Gastrocnemius medialis (tissue), 4 donors: ENCODE measurements at regions not wholly inside any gene's neighbourhood (a gene's known extent, or its start where the extent isn't known, plus 50 kb on each side); places are given as distances from the start of the nearest gene placed in this dataset.

Source experiments
- ATAC-seq, 2 donors: fragments of 150-250 bp; one replicate each; pipeline ENCODE4 v1.9.1; 2016
- DNase-seq, 2 donors: peaks; one replicate each; pipeline ENCODE4 v3.0.0-alpha.2; 2019
- H3K27ac ChIP-seq, 4 donors: fragments of 200-600 bp; sonication (generic); 1 replicate in 1 of 4; 2 replicates in 3 of 4; pipeline ENCODE4 v1.5.1; 2016 to 2018; ENCODE audit warnings: mild to moderate bottlenecking in 2 of 4, moderate library complexity in 1 of 4
- H3K27me3 ChIP-seq, 3 donors: fragments of 200-600 bp; sonication (generic) in 2 of 3; 1 replicate in 1 of 3; 2 replicates in 2 of 3; pipeline versions ENCODE4 v1.5.1 to v1.6.0; 2016 to 2019; ENCODE audit warnings: mild to moderate bottlenecking in 1 of 3, moderate library complexity in 1 of 3
- H3K36me3 ChIP-seq, 2 donors: fragments of 200-600 bp; sonication (generic) in 1 of 2; one replicate each; pipeline ENCODE4 v1.5.1; 2017 to 2018
- H3K4me1 ChIP-seq, 2 donors: fragments of 200-600 bp; sonication (generic) in 1 of 2; one replicate each; pipeline ENCODE4 v1.5.1; 2016 to 2017; ENCODE audit warnings: mild to moderate bottlenecking in 2 of 2
- H3K4me3 ChIP-seq, 4 donors: fragments of 200-600 bp; sonication (generic) in 3 of 4; 1 replicate in 1 of 4; 2 replicates in 3 of 4; pipeline ENCODE4 v1.5.1; 2016 to 2019; ENCODE audit warnings: mild to moderate bottlenecking in 2 of 4
- H3K9me3 ChIP-seq, 3 donors: fragments of 200-600 bp; sonication (generic) in 2 of 3; 1 replicate in 1 of 3; 2 replicates in 2 of 3; pipeline ENCODE4 v1.5.1; 2016 to 2019
- POLR2A ChIP-seq, 2 donors: fragments of 450-650 bp; IDR thresholded peaks; one replicate each; pipeline ENCODE4 v1.6.1; 2017; ENCODE audit warnings: antibody characterized with exemption in 2 of 2, mild to moderate bottlenecking in 2 of 2, moderate library complexity in 2 of 2
- in situ Hi-C, 4 donors: fragments of 200-750 bp; cut with MboI; loops; one replicate each; pipeline versions ENCODE4 v1.15.0 to v1.8.0; 2017; ENCODE audit warnings: low sequenced_read_pairs in 4 of 4
- intact Hi-C: fragments of 100-400 bp; cut with DNase I; formaldehyde crosslinking; loops from one replicate; pipeline ENCODE4 v1.15.1; 2023; ENCODE audit warnings: low total_unique reads
- TF ChIP-seq, protein P1 (sequence below), 5 experiments: fragments of 450-650 bp in 3 of 5; fragments of 200-600 bp in 2 of 5; sonication (generic) in 2 of 5; IDR thresholded peaks in 4 of 5; conservative IDR thresholded peaks in 1 of 5; 1 replicate in 4 of 5; 2 replicates in 1 of 5; pipeline ENCODE4 v1.5.1; 2016 to 2019; ENCODE audit warnings: antibody characterized with exemption in 5 of 5, mild to moderate bottlenecking in 3 of 5, moderate library complexity in 3 of 5

- intact Hi-C loops = no loop called here
- no peaks in the 10 kb centered on the region for H3K4me1 ChIP-seq
- H3K36me3 ChIP-seq = no peaks in the 10 kb centered on the region
- H3K9me3 ChIP-seq = no peaks in the 10 kb centered on the region
- ATAC-seq (no peak), DNase-seq (no peak)
- peaks cover 0 to 4% (median 0%) of the 10 kb centered on the region in 3 donors for H3K27me3 ChIP-seq
- no peak overlapping the region for H3K27ac ChIP-seq
- H3K4me3 ChIP-seq = no peak overlapping the region
- in situ Hi-C loops = no loop called here
- TF ChIP-seq, protein P1, sequence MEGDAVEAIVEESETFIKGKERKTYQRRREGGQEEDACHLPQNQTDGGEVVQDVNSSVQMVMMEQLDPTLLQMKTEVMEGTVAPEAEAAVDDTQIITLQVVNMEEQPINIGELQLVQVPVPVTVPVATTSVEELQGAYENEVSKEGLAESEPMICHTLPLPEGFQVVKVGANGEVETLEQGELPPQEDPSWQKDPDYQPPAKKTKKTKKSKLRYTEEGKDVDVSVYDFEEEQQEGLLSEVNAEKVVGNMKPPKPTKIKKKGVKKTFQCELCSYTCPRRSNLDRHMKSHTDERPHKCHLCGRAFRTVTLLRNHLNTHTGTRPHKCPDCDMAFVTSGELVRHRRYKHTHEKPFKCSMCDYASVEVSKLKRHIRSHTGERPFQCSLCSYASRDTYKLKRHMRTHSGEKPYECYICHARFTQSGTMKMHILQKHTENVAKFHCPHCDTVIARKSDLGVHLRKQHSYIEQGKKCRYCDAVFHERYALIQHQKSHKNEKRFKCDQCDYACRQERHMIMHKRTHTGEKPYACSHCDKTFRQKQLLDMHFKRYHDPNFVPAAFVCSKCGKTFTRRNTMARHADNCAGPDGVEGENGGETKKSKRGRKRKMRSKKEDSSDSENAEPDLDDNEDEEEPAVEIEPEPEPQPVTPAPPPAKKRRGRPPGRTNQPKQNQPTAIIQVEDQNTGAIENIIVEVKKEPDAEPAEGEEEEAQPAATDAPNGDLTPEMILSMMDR (IDR thresholded peaks at IDR 0.05 in 4 of 5, conservative IDR thresholded peaks at IDR 0.05 in 1 of 5) = no peak
- no peak for TF ChIP-seq POLR2A (IDR thresholded peaks at IDR 0.05)
Observed at GRCh38 chr19:31718032-31718431, 368.8 kb upstream of the TSHZ3 start.

GRCh38 chr19:31718898-31719297 lies 369.7 kb upstream of the TSHZ3 start:
- Histone ChIP-seq H3K9me3 (no peaks in the 10 kb centered on the region), H3K36me3 (no peaks in the 10 kb centered on the region), H3K4me1 (no peaks in the 10 kb centered on the region), H3K27ac (no peak overlapping the region), H3K4me3 (no peak overlapping the region), H3K27me3 (peaks cover 0 to 4% (median 0%) of the 10 kb centered on the region in 3 donors)
- in situ Hi-C loops = no loop called here
- ATAC-seq (no peak), DNase-seq (no peak)
- no peak for TF ChIP-seq POLR2A (IDR thresholded peaks at IDR 0.05)
- intact Hi-C loops = no loop called here

GRCh38 chr19:31723101-31723500 lies 373.9 kb upstream of the TSHZ3 start:
- TF ChIP-seq, protein P1 (IDR thresholded peaks at IDR 0.05 in 4 of 5, conservative IDR thresholded peaks at IDR 0.05 in 1 of 5) = no peak
- no peak for TF ChIP-seq POLR2A (IDR thresholded peaks at IDR 0.05)
- H3K27me3 ChIP-seq = no peaks in the 10 kb centered on the region
- in situ Hi-C loops (no loop called here), intact Hi-C loops (no loop called here)
- H3K4me1 ChIP-seq = no peaks in the 10 kb centered on the region
- H3K27ac ChIP-seq = no peak overlapping the region
- H3K9me3 ChIP-seq = no peaks in the 10 kb centered on the region
- no peak for ATAC-seq
- no peak for DNase-seq
- H3K4me3 ChIP-seq = no peak overlapping the region
- no peaks in the 10 kb centered on the region for H3K36me3 ChIP-seq

DNA sequence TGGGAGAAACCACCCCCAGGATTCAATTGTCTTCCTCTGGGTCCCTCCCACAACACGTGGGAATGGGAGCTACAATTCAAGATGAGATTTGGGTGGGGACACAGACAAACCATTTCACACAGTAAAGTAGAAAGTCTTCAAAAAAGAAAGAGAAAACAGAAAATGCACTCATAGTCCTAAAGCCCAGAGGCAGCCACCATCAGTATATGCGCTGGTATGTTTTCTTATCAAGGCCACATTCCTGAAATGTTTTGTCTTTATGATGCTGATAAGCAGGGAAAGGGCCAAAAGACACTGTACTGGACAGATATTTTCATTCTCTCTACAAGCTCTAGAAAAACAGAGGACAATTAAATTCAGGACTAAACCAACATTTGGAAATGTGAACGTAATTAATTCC lies 375.8 kb upstream of the TSHZ3 start:
- H3K27me3 ChIP-seq = no peaks in the 10 kb centered on the region
- no peaks in the 10 kb centered on the region for H3K4me1 ChIP-seq
- in situ Hi-C loops (no loop called here), intact Hi-C loops (no loop called here)
- H3K27ac ChIP-seq = no peak overlapping the region
- DNase-seq (no peak), ATAC-seq (no peak)
- TF ChIP-seq POLR2A (IDR thresholded peaks at IDR 0.05) = no peak
- TF ChIP-seq, protein P1 (IDR thresholded peaks at IDR 0.05 in 4 of 5, conservative IDR thresholded peaks at IDR 0.05 in 1 of 5) = no peak
- no peak overlapping the region for H3K4me3 ChIP-seq
- no peaks in the 10 kb centered on the region for H3K9me3 ChIP-seq
- no peaks in the 10 kb centered on the region for H3K36me3 ChIP-seq

GRCh38 chr19:31727536-31727935 lies 378.3 kb upstream of the TSHZ3 start:
- ATAC-seq = no peak
- TF ChIP-seq POLR2A (IDR thresholded peaks at IDR 0.05) = no peak
- TF ChIP-seq, protein P1 (IDR thresholded peaks at IDR 0.05 in 4 of 5, conservative IDR thresholded peaks at IDR 0.05 in 1 of 5) = no peak
- no peak overlapping the region for H3K4me3 ChIP-seq

More at GRCh38 chr19:31727536-31727935, 378.3 kb upstream of the TSHZ3 start:
- Histone ChIP-seq H3K4me1 (no peaks in the 10 kb centered on the region), H3K27ac (no peak overlapping the region), H3K36me3 (no peaks in the 10 kb centered on the region), H3K9me3 (no peaks in the 10 kb centered on the region), H3K27me3 (no peaks in the 10 kb centered on the region)
- intact Hi-C loops = no loop called here
- in situ Hi-C loops = no loop called here
- no peak for DNase-seq
